PFSK-1 (cell line): ENCODE measurements at regions not wholly inside any gene's neighbourhood (a gene's known extent, or its start where the extent isn't known, plus 50 kb on each side); places are given as distances from the start of the nearest gene placed in this dataset.

Source experiments
- POLR2AphosphoS5 ChIP-seq: IDR thresholded peaks from 2 replicates; pipeline ENCODE4 v1.6.1; 2012; ENCODE audit warnings: low read depth, mild to moderate bottlenecking, control low read depth, low read length, moderate library complexity
- TAF1 ChIP-seq: IDR thresholded peaks from 2 replicates; pipeline ENCODE4 v1.6.1; 2012; ENCODE audit warnings: low read length, control low read depth, borderline replicate concordance; ENCODE audit not compliant: insufficient read depth
- TF ChIP-seq, protein P1 (sequence below), 2 experiments: IDR thresholded peaks; 2 replicates each; pipeline versions ENCODE4 v1.6.1 to v1.8.0; 2011 to 2012; ENCODE audit warnings: low read depth in 2 of 2, low read length in 2 of 2, control low read depth in 1 of 2, inconsistent platforms in 1 of 2, mild to moderate bottlenecking in 1 of 2, moderate library complexity in 1 of 2; ENCODE audit not compliant: insufficient read depth in 1 of 2

DNA sequence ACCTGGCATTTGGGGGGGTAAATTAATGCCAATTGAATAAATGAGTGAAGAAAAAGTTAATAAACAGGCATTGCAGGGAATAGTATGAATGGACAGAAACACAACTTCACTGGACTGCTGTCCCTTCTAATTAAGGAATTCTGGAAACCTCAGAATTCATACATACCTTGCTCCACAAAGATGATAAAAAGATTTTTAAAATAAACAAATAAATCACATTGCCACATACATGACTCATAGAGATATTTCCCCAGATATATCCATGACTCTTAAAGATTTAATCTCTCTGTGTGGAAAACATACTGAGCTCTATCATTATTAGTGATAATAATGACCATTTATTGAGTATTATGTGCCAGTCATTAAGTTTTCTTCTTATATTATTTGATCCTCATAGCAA lies 469.0 kb upstream of the MEF2C start:
- TF ChIP-seq, protein P1, sequence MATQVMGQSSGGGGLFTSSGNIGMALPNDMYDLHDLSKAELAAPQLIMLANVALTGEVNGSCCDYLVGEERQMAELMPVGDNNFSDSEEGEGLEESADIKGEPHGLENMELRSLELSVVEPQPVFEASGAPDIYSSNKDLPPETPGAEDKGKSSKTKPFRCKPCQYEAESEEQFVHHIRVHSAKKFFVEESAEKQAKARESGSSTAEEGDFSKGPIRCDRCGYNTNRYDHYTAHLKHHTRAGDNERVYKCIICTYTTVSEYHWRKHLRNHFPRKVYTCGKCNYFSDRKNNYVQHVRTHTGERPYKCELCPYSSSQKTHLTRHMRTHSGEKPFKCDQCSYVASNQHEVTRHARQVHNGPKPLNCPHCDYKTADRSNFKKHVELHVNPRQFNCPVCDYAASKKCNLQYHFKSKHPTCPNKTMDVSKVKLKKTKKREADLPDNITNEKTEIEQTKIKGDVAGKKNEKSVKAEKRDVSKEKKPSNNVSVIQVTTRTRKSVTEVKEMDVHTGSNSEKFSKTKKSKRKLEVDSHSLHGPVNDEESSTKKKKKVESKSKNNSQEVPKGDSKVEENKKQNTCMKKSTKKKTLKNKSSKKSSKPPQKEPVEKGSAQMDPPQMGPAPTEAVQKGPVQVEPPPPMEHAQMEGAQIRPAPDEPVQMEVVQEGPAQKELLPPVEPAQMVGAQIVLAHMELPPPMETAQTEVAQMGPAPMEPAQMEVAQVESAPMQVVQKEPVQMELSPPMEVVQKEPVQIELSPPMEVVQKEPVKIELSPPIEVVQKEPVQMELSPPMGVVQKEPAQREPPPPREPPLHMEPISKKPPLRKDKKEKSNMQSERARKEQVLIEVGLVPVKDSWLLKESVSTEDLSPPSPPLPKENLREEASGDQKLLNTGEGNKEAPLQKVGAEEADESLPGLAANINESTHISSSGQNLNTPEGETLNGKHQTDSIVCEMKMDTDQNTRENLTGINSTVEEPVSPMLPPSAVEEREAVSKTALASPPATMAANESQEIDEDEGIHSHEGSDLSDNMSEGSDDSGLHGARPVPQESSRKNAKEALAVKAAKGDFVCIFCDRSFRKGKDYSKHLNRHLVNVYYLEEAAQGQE (IDR thresholded peaks at IDR 0.05; ENCODE audit: insufficient read depth in 1 of 2, low read depth in 2 of 2, low read length in 2 of 2) = no peak
- TF ChIP-seq POLR2AphosphoS5 (no peak), TAF1 (no peak)
